ENCODE measurements at regions not wholly inside any gene's neighbourhood (a gene's known extent, or its start where the extent isn't known, plus 50 kb on each side); places are given as distances from the start of the nearest gene placed in this dataset.

DNA sequence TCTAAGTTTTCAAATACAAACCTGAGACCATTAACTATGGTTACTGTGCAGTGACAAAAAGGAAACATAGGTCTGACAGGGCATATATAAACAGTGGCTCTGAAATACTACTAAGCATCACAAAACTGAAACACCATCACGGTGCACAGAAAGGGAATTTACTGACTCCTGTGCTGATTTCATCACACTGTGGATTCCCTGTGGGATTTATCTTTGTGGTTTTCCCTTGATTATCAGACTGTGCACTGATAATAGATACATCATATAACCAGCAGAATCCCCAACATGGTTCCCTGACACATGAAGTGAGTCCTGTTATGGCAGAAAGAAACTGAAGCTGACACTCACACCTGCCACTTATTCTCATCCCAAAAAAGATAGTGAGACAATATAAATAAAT, 676.3 kb upstream of the KCND2 start:
- DNase-seq (ENCODE audit: low spot score), result no peak
- BruUV-seq (replicated peaks), result no TSS peak
- Histone ChIP-seq H3K4me1 (ENCODE audit: insufficient read depth, low read length, poor library complexity, severe bottlenecking) (no peaks in the 10 kb centered on the region), H3K4me3 (ENCODE audit: low read depth, low read length, poor library complexity, severe bottlenecking) (no peak overlapping the region), H3K9me3 (ENCODE audit: low read depth, low read length, poor library complexity, severe bottlenecking) (no peaks in the 10 kb centered on the region), H3K27ac (ENCODE audit: low read depth, low read length, poor library complexity, severe bottlenecking) (no peak overlapping the region), H3K36me3 (ENCODE audit: insufficient read depth, low read length, poor library complexity, severe bottlenecking) (no peaks in the 10 kb centered on the region), H3K27me3 (replicated peaks; ENCODE audit: insufficient read depth, low read depth, low read length, poor library complexity) (no peaks in the 10 kb centered on the region)
- ChIA-PET POLR2A (ENCODE audit: low non-redundant PET) (no interaction called here), CTCF (no interaction called here)
- TF ChIP-seq EZH2 (IDR thresholded peaks at IDR 0.05; ENCODE audit: borderline replicate concordance, low read depth, low read length, poor library complexity, severe bottlenecking), result no peak
- TF ChIP-seq, protein P1, sequence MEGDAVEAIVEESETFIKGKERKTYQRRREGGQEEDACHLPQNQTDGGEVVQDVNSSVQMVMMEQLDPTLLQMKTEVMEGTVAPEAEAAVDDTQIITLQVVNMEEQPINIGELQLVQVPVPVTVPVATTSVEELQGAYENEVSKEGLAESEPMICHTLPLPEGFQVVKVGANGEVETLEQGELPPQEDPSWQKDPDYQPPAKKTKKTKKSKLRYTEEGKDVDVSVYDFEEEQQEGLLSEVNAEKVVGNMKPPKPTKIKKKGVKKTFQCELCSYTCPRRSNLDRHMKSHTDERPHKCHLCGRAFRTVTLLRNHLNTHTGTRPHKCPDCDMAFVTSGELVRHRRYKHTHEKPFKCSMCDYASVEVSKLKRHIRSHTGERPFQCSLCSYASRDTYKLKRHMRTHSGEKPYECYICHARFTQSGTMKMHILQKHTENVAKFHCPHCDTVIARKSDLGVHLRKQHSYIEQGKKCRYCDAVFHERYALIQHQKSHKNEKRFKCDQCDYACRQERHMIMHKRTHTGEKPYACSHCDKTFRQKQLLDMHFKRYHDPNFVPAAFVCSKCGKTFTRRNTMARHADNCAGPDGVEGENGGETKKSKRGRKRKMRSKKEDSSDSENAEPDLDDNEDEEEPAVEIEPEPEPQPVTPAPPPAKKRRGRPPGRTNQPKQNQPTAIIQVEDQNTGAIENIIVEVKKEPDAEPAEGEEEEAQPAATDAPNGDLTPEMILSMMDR (conservative IDR thresholded peaks at IDR 0.05; ENCODE audit: low read depth, low read length), result no peak
- intact Hi-C loops (cut with micrococcal nuclease; ENCODE audit: unreplicated experiment), result no loop called here

DNA sequence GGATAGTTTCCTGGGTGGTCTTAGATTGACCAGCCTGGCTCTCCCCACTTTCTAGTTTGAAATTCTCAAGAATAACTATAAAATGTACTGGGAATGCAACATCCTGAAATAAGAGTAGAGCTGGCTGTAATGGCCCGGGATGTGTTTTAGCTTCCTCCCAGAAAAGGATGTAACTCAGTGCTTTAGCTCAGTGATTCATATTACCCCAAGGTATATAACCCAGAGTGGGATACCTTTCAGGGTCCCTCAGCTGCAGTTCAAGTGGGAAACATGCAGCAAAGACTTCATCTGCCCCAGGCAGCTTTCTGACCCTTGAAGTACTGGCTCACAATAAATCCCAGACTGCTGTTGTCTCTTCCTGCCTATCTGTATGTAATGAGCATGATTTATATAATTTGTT, 666.7 kb upstream of the KCND2 start:
- Histone ChIP-seq H3K4me1 (ENCODE audit: insufficient read depth, low read length, poor library complexity, severe bottlenecking) (no peaks in the 10 kb centered on the region), H3K4me3 (ENCODE audit: low read depth, low read length, poor library complexity, severe bottlenecking) (no peak overlapping the region), H3K27ac (ENCODE audit: low read depth, low read length, poor library complexity, severe bottlenecking) (no peak overlapping the region), H3K27me3 (replicated peaks; ENCODE audit: insufficient read depth, low read depth, low read length, poor library complexity) (no peaks in the 10 kb centered on the region), H3K36me3 (ENCODE audit: insufficient read depth, low read length, poor library complexity, severe bottlenecking) (no peaks in the 10 kb centered on the region), H3K9me3 (ENCODE audit: low read depth, low read length, poor library complexity, severe bottlenecking) (no peaks in the 10 kb centered on the region)
- ChIA-PET CTCF (no interaction called here), POLR2A (ENCODE audit: low non-redundant PET) (no interaction called here)
- intact Hi-C loops (cut with micrococcal nuclease; ENCODE audit: unreplicated experiment), result no loop called here
- no TSS peak for BruUV-seq (replicated peaks)
- TF ChIP-seq EZH2 (IDR thresholded peaks at IDR 0.05; ENCODE audit: borderline replicate concordance, low read depth, low read length, poor library complexity, severe bottlenecking), result no peak
- TF ChIP-seq, protein P1 (conservative IDR thresholded peaks at IDR 0.05; ENCODE audit: low read depth, low read length), result no peak
- no peak for DNase-seq (ENCODE audit: low spot score)

DNA sequence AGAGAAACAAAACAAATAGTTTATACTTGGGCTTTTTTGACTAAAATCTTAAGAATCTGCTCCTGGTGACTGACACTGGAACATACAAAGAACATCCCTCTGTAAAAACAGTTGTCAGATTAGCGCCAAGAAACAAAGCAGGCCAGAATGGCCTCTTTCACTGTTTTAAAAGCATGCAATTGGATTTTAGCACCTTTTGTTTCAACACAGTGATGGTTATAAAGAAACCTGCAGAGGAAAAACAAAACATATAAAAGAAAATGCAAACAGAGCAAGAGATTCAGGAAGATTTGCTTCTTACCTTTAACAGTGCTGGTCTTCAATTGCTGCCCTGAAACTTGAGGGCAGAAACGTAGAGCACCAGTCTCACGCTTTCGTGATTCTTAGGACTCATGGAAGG, 652.2 kb upstream of the KCND2 start:
- Histone ChIP-seq H3K36me3 (ENCODE audit: insufficient read depth, low read length, poor library complexity, severe bottlenecking) (no peaks in the 10 kb centered on the region), H3K4me3 (ENCODE audit: low read depth, low read length, poor library complexity, severe bottlenecking) (no peak overlapping the region), H3K4me1 (ENCODE audit: insufficient read depth, low read length, poor library complexity, severe bottlenecking) (no peaks in the 10 kb centered on the region), H3K9me3 (ENCODE audit: low read depth, low read length, poor library complexity, severe bottlenecking) (no peaks in the 10 kb centered on the region), H3K27ac (ENCODE audit: low read depth, low read length, poor library complexity, severe bottlenecking) (no peak overlapping the region), H3K27me3 (replicated peaks; ENCODE audit: insufficient read depth, low read depth, low read length, poor library complexity) (no peaks in the 10 kb centered on the region)
- no peak for DNase-seq (ENCODE audit: low spot score)
- BruUV-seq (replicated peaks), result no TSS peak
- TF ChIP-seq EZH2 (IDR thresholded peaks at IDR 0.05; ENCODE audit: borderline replicate concordance, low read depth, low read length, poor library complexity, severe bottlenecking), result no peak
- TF ChIP-seq, protein P1 (conservative IDR thresholded peaks at IDR 0.05; ENCODE audit: low read depth, low read length), result no peak
- CTCF ChIA-PET, result no interaction called here
- intact Hi-C loops (cut with micrococcal nuclease; ENCODE audit: unreplicated experiment), result no loop called here
- POLR2A ChIA-PET (ENCODE audit: low non-redundant PET), result no interaction called here

All from A673 (cell line).